Neuronal stem cell (in vitro differentiated cells): ENCODE measurements at regions not wholly inside any gene's neighbourhood (a gene's known extent, or its start where the extent isn't known, plus 50 kb on each side); places are given as distances from the start of the nearest gene placed in this dataset.

Source experiments
- DNase-seq: peaks from one replicate; pipeline ENCODE4 v3.0.0-alpha.2; 2013; ENCODE audit warnings: low spot score
- H2AFZ ChIP-seq: one replicate; pipeline ENCODE4 v1.6.1; 2013; ENCODE audit warnings: mild to moderate bottlenecking, low read length, inconsistent platforms
- H2AK5ac ChIP-seq: 2 replicates; pipeline ENCODE4 v1.6.1; 2013; ENCODE audit warnings: low read depth, mild to moderate bottlenecking, inconsistent platforms, low read length, moderate library complexity, mixed read lengths
- H2BK120ac ChIP-seq: 2 replicates; pipeline ENCODE4 v1.6.1; 2013; ENCODE audit warnings: low read depth, mild to moderate bottlenecking, inconsistent platforms, low read length, moderate library complexity, mixed read lengths
- H2BK12ac ChIP-seq: one replicate; pipeline ENCODE4 v1.6.1; 2013; ENCODE audit warnings: low read length, inconsistent platforms
- H2BK15ac ChIP-seq: 2 replicates; pipeline ENCODE4 v1.6.1; 2013; ENCODE audit warnings: mild to moderate bottlenecking, low read length, inconsistent platforms, mixed read lengths
- H2BK5ac ChIP-seq: one replicate; pipeline ENCODE4 v1.6.1; 2013; ENCODE audit warnings: inconsistent platforms, mild to moderate bottlenecking, low read length, moderate library complexity
- H3K14ac ChIP-seq: one replicate; pipeline ENCODE4 v1.6.1; 2013; ENCODE audit warnings: low read length, inconsistent platforms
- H3K18ac ChIP-seq: 2 replicates; pipeline ENCODE4 v1.6.1; 2013; ENCODE audit warnings: low read length, inconsistent platforms
- H3K23ac ChIP-seq: 2 replicates; pipeline ENCODE4 v1.6.1; 2013; ENCODE audit warnings: low read depth, mild to moderate bottlenecking, mixed read lengths, low read length, inconsistent platforms; ENCODE audit not compliant: poor library complexity
- H3K27ac ChIP-seq: replicated peaks from 3 replicates; pipeline ENCODE4 v1.5.1; 2013; ENCODE audit warnings: low read length, inconsistent platforms
- H3K27me3 ChIP-seq, 3 experiments: 2 replicates each; pipeline ENCODE4 v1.6.1; 2013; ENCODE audit warnings: low read length in 3 of 3, mild to moderate bottlenecking in 2 of 3, inconsistent platforms in 1 of 3, low read depth in 1 of 3, mixed read lengths in 1 of 3, moderate library complexity in 1 of 3; ENCODE audit not compliant: control insufficient read depth in 3 of 3, insufficient read depth in 3 of 3
- H3K36me3 ChIP-seq, 2 donors: replicated peaks in 1 of 2; 2 replicates each; pipeline ENCODE4 v1.6.1; 2013; ENCODE audit warnings: low read length in 2 of 2; ENCODE audit not compliant: control insufficient read depth in 2 of 2, insufficient read depth in 2 of 2
- H3K4ac ChIP-seq: 2 replicates; pipeline ENCODE4 v1.6.1; 2013; ENCODE audit warnings: inconsistent platforms, mild to moderate bottlenecking, low read length, moderate library complexity
- H3K4me1 ChIP-seq, 2 donors: 1 replicate in 1 of 2; 2 replicates in 1 of 2; pipeline ENCODE4 v1.6.1; 2013; ENCODE audit warnings: low read length in 2 of 2, low read depth in 1 of 2; ENCODE audit not compliant: control insufficient read depth in 2 of 2, insufficient read depth in 1 of 2
- H3K4me2 ChIP-seq: one replicate; pipeline ENCODE4 v1.6.1; 2013; ENCODE audit warnings: mild to moderate bottlenecking, low read length, inconsistent platforms; ENCODE audit not compliant: insufficient read depth, poor library complexity, severe bottlenecking
- H3K4me3 ChIP-seq, 2 donors: 2 replicates each; pipeline ENCODE4 v1.5.1; 2013; ENCODE audit warnings: low read length in 2 of 2, mild to moderate bottlenecking in 2 of 2, inconsistent platforms in 1 of 2, moderate library complexity in 1 of 2
- H3K79me1 ChIP-seq: one replicate; pipeline ENCODE4 v1.6.1; 2013; ENCODE audit warnings: low read depth, mild to moderate bottlenecking, inconsistent platforms, low read length, moderate library complexity
- H3K9ac ChIP-seq: one replicate; pipeline ENCODE4 v1.6.1; 2013; ENCODE audit warnings: mild to moderate bottlenecking, low read depth, low read length, inconsistent platforms; ENCODE audit not compliant: poor library complexity
- H3K9me3 ChIP-seq, 2 donors: replicated peaks in 1 of 2; 2 replicates each; pipeline versions ENCODE3 to v1.6.1; 2013; ENCODE audit warnings: low read length in 2 of 2, mild to moderate bottlenecking in 2 of 2, inconsistent platforms in 1 of 2, low read depth in 1 of 2, mixed read lengths in 1 of 2, moderate library complexity in 1 of 2; ENCODE audit not compliant: control insufficient read depth in 2 of 2, insufficient read depth in 1 of 2
- H4K8ac ChIP-seq: one replicate; pipeline ENCODE4 v1.6.1; 2013; ENCODE audit warnings: low read depth, mild to moderate bottlenecking, inconsistent platforms, low read length, moderate library complexity
- H4K91ac ChIP-seq: one replicate; pipeline ENCODE4 v1.6.1; 2013; ENCODE audit warnings: low read length, low read depth, mild to moderate bottlenecking, inconsistent platforms; ENCODE audit not compliant: poor library complexity
- WGBS, 2 donors: extraction: QIAGEN DNeasy Blood & Tissue Kit; methylation state at CpG; one replicate each; pipeline ENCODE4 v1.1.7; 2013; ENCODE audit warnings: missing lambda C conversion rate in 2 of 2, mixed read lengths in 1 of 2; ENCODE audit not compliant: insufficient read length in 2 of 2, insufficient replicate concordance in 1 of 2; ENCODE audit errors: extremely low coverage in 2 of 2; 5-methylcytosine and 5-hydroxymethylcytosine counted together

- Histone ChIP-seq H3K9ac (peak overlapping the region; percentile 75), H3K79me1 (no peaks in the 10 kb centered on the region), H4K8ac (no peak overlapping the region), H3K36me3 (no peaks in the 10 kb centered on the region), H3K23ac (no peak overlapping the region), H2BK12ac (no peak overlapping the region), H2BK5ac (no peak overlapping the region), H3K4me3 (peak overlapping the region; percentile 29 to 85), H2AFZ (peak overlapping the region; percentile 88), H3K27me3 (peaks cover 0 to 5% (median 0%) of the 10 kb centered on the region in 3 experiments), H3K9me3 (no peaks in the 10 kb centered on the region), H3K14ac (no peak overlapping the region), H3K4me2 (peak overlapping the region; percentile 93), H4K91ac (no peak overlapping the region), H3K18ac (peak overlapping the region; percentile 20), H2BK120ac (no peak overlapping the region), H3K4ac (no peak overlapping the region), H3K4me1 (peaks cover 0 to 1% of the 10 kb centered on the region in 2 donors), H2AK5ac (no peak overlapping the region), H3K27ac (no peak overlapping the region), H2BK15ac (no peak overlapping the region)
- WGBS, 2 donors, result no CpG with 5 or more reads among the region's 59 CpGs
- no peak for DNase-seq
These were observed 1003.9 kb upstream of the NR2F2 start for GRCh38 chr15:95326431-95327182.

GRCh38 chr15:95327183-95327525 is 1003.3 kb upstream of the NR2F2 start:
- Histone ChIP-seq H3K79me1 (no peaks in the 10 kb centered on the region), H3K4me2 (peak overlapping the region; percentile 93), H3K27me3 (peaks cover 0 to 5% (median 0%) of the 10 kb centered on the region in 3 experiments), H2BK15ac (no peak overlapping the region), H2AK5ac (no peak overlapping the region), H3K36me3 (no peaks in the 10 kb centered on the region), H3K4ac (no peak overlapping the region), H3K4me1 (peaks cover 0 to 1% of the 10 kb centered on the region in 2 donors), H3K9me3 (no peaks in the 10 kb centered on the region), H3K27ac (no peak overlapping the region), H4K91ac (no peak overlapping the region), H2AFZ (peak overlapping the region; percentile 88), H3K23ac (no peak overlapping the region), H2BK12ac (no peak overlapping the region), H2BK5ac (no peak overlapping the region), H3K9ac (no peak overlapping the region), H3K4me3 (peak overlapping the region; percentile 29 to 85), H2BK120ac (no peak overlapping the region), H4K8ac (no peak overlapping the region), H3K18ac (no peak overlapping the region), H3K14ac (no peak overlapping the region)
- DNase-seq, result no peak
- no CpG with 5 or more reads among the region's 10 CpGs for WGBS, 2 donors

- Histone ChIP-seq H3K4me3 (no peak overlapping the region), H2BK120ac (no peak overlapping the region), H4K8ac (no peak overlapping the region), H3K4me1 (peaks cover 0 to 1% of the 10 kb centered on the region in 2 donors), H3K79me1 (no peaks in the 10 kb centered on the region), H2BK15ac (no peak overlapping the region), H3K18ac (no peak overlapping the region), H3K9ac (no peak overlapping the region), H2AFZ (peak overlapping the region; percentile 42), H3K27ac (no peak overlapping the region), H3K4me2 (no peak overlapping the region), H3K36me3 (no peaks in the 10 kb centered on the region), H3K27me3 (peaks cover 0 to 5% (median 0%) of the 10 kb centered on the region in 3 experiments), H2BK5ac (no peak overlapping the region), H4K91ac (no peak overlapping the region), H2BK12ac (no peak overlapping the region), H3K23ac (no peak overlapping the region), H3K9me3 (no peaks in the 10 kb centered on the region), H2AK5ac (no peak overlapping the region), H3K14ac (no peak overlapping the region), H3K4ac (no peak overlapping the region)
- no peak for DNase-seq
- WGBS, 2 donors, result no CpG with 5 or more reads among the region's 10 CpGs
These were observed 1002.8 kb upstream of the NR2F2 start for GRCh38 chr15:95327661-95328060.

- Histone ChIP-seq H3K23ac (no peak overlapping the region), H2AFZ (no peak overlapping the region), H3K9ac (no peak overlapping the region), H3K4ac (no peak overlapping the region), H2BK120ac (no peak overlapping the region), H2AK5ac (no peak overlapping the region), H3K18ac (no peak overlapping the region), H3K9me3 (no peaks in the 10 kb centered on the region), H4K8ac (no peak overlapping the region), H2BK12ac (no peak overlapping the region), H3K4me1 (peaks cover 0 to 1% of the 10 kb centered on the region in 2 donors), H3K4me2 (no peak overlapping the region), H3K27ac (no peak overlapping the region), H3K4me3 (no peak overlapping the region), H3K79me1 (no peaks in the 10 kb centered on the region), H3K27me3 (peaks cover 0 to 5% (median 0%) of the 10 kb centered on the region in 3 experiments), H3K14ac (no peak overlapping the region), H2BK5ac (no peak overlapping the region), H4K91ac (no peak overlapping the region), H3K36me3 (no peaks in the 10 kb centered on the region), H2BK15ac (no peak overlapping the region)
- no peak for DNase-seq
- WGBS, 2 donors, result no CpG with 5 or more reads among the region's 3 CpGs
These were observed 1001.9 kb upstream of the NR2F2 start for GRCh38 chr15:95328559-95328958.
